Brain microvascular endothelial cell (primary cell): ENCODE measurements at regions not wholly inside any gene's neighbourhood (a gene's known extent, or its start where the extent isn't known, plus 50 kb on each side); places are given as distances from the start of the nearest gene placed in this dataset.

Experiments used
- DNase-seq: peaks from one replicate; pipeline ENCODE4 v3.0.0-alpha.2; 2020
- H3K27ac ChIP-seq: fragments of 250-450 bp; sonication (Bioruptor Pico); 2 replicates; pipeline ENCODE4 v1.5.1; 2020; ENCODE audit warnings: mild to moderate bottlenecking, moderate library complexity
- H3K27me3 ChIP-seq: fragments of 250-450 bp; sonication (Bioruptor Pico); replicated peaks from 2 replicates; pipeline ENCODE4 v1.5.1; 2020; ENCODE audit warnings: mild to moderate bottlenecking
- H3K36me3 ChIP-seq: fragments of 250-450 bp; sonication (Bioruptor Pico); replicated peaks from 2 replicates; pipeline ENCODE4 v1.5.1; 2020; ENCODE audit warnings: mild to moderate bottlenecking
- H3K4me3 ChIP-seq: 2 replicates; pipeline ENCODE4 v1.5.1; 2011; ENCODE audit warnings: low read depth, mild to moderate bottlenecking, control low read depth, low read length, moderate library complexity
- in situ Hi-C: cut with HindIII; loops from 2 replicates; pipeline ENCODE4 v1.10.0; 2017; ENCODE audit warnings: low sequenced_read_pairs, low pct_ligation_motif_present
- TF ChIP-seq, protein P1 (sequence below): IDR thresholded peaks from 2 replicates; pipeline ENCODE4 v1.5.1; 2011; ENCODE audit warnings: low read depth, mild to moderate bottlenecking, moderate library complexity, low read length, control low read depth, inconsistent platforms; ENCODE audit errors: missing control alignments

DNA sequence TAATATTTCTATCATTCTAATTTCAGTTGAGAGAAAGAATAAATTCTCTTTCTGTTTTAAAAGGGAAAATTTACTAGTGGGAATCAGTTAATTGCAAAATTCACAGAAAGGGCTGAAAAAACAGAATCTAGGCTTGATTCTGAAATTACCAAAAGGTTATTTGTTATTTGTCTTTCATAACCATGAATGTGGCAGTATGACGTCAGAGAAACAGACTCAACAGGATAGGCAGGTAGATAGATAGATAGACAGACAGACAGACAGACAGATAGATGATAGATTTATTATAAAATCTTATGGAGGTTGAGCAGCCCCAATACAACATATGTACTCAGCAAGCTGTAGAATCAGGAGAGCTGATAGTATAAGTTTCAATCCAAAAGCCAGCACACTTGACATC lies 311.0 kb downstream of the ADAM29 start:
- in situ Hi-C loops = no loop called here
- no peak overlapping the region for H3K4me3 ChIP-seq

DNA sequence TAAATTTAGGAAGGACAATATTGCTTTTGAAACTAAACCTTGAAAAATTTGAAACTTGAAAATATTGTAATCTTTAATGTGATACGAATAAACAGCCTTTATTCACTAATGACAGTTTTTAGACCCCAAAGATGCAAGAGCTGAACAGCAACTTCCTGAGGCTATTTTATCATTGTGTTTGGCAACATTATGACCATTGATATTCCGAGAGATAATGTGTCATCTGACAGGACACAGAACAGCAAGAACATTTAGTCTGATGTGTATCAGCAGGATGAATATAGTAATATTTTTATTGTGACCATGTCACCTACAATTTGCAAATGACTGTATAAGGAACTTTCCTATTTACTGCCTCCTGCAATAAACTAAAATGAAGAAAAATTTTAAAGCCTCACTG lies 316.0 kb downstream of the ADAM29 start:
- in situ Hi-C loops = no loop called here
- Histone ChIP-seq H3K27me3 (no peaks in the 10 kb centered on the region), H3K36me3 (no peaks in the 10 kb centered on the region), H3K4me3 (no peak overlapping the region), H3K27ac (no peak overlapping the region)
- DNase-seq = no peak
- TF ChIP-seq, protein P1, sequence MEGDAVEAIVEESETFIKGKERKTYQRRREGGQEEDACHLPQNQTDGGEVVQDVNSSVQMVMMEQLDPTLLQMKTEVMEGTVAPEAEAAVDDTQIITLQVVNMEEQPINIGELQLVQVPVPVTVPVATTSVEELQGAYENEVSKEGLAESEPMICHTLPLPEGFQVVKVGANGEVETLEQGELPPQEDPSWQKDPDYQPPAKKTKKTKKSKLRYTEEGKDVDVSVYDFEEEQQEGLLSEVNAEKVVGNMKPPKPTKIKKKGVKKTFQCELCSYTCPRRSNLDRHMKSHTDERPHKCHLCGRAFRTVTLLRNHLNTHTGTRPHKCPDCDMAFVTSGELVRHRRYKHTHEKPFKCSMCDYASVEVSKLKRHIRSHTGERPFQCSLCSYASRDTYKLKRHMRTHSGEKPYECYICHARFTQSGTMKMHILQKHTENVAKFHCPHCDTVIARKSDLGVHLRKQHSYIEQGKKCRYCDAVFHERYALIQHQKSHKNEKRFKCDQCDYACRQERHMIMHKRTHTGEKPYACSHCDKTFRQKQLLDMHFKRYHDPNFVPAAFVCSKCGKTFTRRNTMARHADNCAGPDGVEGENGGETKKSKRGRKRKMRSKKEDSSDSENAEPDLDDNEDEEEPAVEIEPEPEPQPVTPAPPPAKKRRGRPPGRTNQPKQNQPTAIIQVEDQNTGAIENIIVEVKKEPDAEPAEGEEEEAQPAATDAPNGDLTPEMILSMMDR = no peak

More for the DNA sequence above, 311.0 kb downstream of the ADAM29 start:
- TF ChIP-seq, protein P1 = no peak
- Histone ChIP-seq H3K27me3 (no peaks in the 10 kb centered on the region), H3K36me3 (no peaks in the 10 kb centered on the region), H3K27ac (no peak overlapping the region)
- DNase-seq = no peak

- H3K27ac ChIP-seq = no peak overlapping the region
- TF ChIP-seq, protein P1 = no peak
- in situ Hi-C loops = no loop called here
- H3K36me3 ChIP-seq = no peaks in the 10 kb centered on the region
- no peak overlapping the region for H3K4me3 ChIP-seq
- H3K27me3 ChIP-seq = no peaks in the 10 kb centered on the region
- no peak for DNase-seq
Observed at GRCh38 chr4:175238827-175239517, 320.8 kb downstream of the ADAM29 start.

DNA sequence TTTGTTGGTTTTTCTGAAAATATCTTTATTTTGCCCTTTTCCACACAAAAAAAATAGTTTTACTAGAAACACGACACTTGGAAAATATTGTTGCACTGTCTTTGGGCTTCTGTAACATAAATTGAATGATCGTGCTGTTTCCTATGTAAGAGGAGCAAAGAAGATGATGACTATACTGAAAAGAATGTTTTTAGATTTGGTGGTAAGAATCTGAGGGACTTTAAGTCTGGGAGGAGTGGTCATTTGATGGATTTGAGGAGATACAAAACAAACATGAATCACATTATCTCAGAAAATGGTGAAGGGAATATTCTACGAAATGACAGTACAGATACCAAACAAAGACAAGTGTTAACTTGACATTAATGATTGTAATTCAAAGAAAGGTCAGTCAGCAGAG lies 328.8 kb downstream of the ADAM29 start:
- H3K27ac ChIP-seq = peak overlapping the region; percentile 15
- in situ Hi-C loops = no loop called here
- peak; percentile 18 for DNase-seq
- no peak overlapping the region for H3K4me3 ChIP-seq
- H3K36me3 ChIP-seq = no peaks in the 10 kb centered on the region
- H3K27me3 ChIP-seq = no peaks in the 10 kb centered on the region
- TF ChIP-seq, protein P1 = no peak

- TF ChIP-seq, protein P1 = peak; percentile 4
- no peak for DNase-seq
- Histone ChIP-seq H3K36me3 (no peaks in the 10 kb centered on the region), H3K27ac (no peak overlapping the region), H3K4me3 (no peak overlapping the region), H3K27me3 (no peaks in the 10 kb centered on the region)
- in situ Hi-C loops = no loop called here
Observed at GRCh38 chr4:175252642-175253041, 334.5 kb downstream of the ADAM29 start.
